Heart left ventricle (tissue), 16 donors: ENCODE measurements at regions not wholly inside any gene's neighbourhood (a gene's known extent, or its start where the extent isn't known, plus 50 kb on each side); places are given as distances from the start of the nearest gene placed in this dataset.

Experiments
- ATAC-seq, 4 donors: fragments of 200-7000 bp; cut with Tn5 transposase; one replicate each; pipeline ENCODE4 v1.9.1; 2020 to 2022; ENCODE audit warnings: moderate library complexity in 4 of 4, mild to moderate bottlenecking in 3 of 4, moderate number of reproducible peaks in 1 of 4
- DNase-seq, 5 donors: peaks; one replicate each; pipeline ENCODE4 v3.0.0-alpha.2; 2020
- H3K27ac ChIP-seq, 12 donors: fragments of 200-600 bp; sonication (generic) in 4 of 12; one replicate each; pipeline versions ENCODE4 v1.5.0 to v1.8.0; 2016 to 2022; ENCODE audit warnings: mild to moderate bottlenecking in 2 of 12
- H3K27me3 ChIP-seq, 9 donors: fragments of 200-600 bp; sonication (generic) in 2 of 9; one replicate each; pipeline versions ENCODE4 v1.5.1 to v1.8.0; 2016 to 2022; ENCODE audit warnings: mild to moderate bottlenecking in 3 of 9
- H3K36me3 ChIP-seq, 9 donors: fragments of 200-600 bp; sonication (generic) in 2 of 9; one replicate each; pipeline versions ENCODE4 v1.5.0 to v1.8.0; 2018 to 2022; ENCODE audit warnings: mild to moderate bottlenecking in 2 of 9
- H3K4me1 ChIP-seq, 12 donors: fragments of 200-600 bp; sonication (generic) in 4 of 12; one replicate each; pipeline versions ENCODE4 v1.5.0 to v1.8.0; 2016 to 2022; ENCODE audit warnings: mild to moderate bottlenecking in 3 of 12
- H3K4me3 ChIP-seq, 12 donors: fragments of 200-600 bp; sonication (generic) in 4 of 12; one replicate each; pipeline versions ENCODE4 v1.5.0 to v1.8.0; 2017 to 2022; ENCODE audit warnings: mild to moderate bottlenecking in 9 of 12, moderate library complexity in 4 of 12
- H3K9me3 ChIP-seq, 12 donors: fragments of 200-600 bp; sonication (generic) in 4 of 12; one replicate each; pipeline versions ENCODE4 v1.5.0 to v1.8.0; 2016 to 2022; ENCODE audit warnings: mild to moderate bottlenecking in 1 of 12
- POLR2A ChIP-seq, 2 donors: fragments of 450-650 bp; IDR thresholded peaks; one replicate each; pipeline ENCODE4 v1.6.1; 2017; ENCODE audit warnings: antibody characterized with exemption in 2 of 2, mild to moderate bottlenecking in 2 of 2, moderate library complexity in 2 of 2
- WGBS, 4 donors: extraction: QIAGEN DNeasy Blood & Tissue Kit in 2 of 4; methylation state at CpG; one replicate each; pipeline versions ENCODE4 v1.1.5 to v1.1.7; 2013 to 2018; 5-methylcytosine and 5-hydroxymethylcytosine counted together
- intact Hi-C, 10 donors: fragments of 100-400 bp; cut with DNase I; formaldehyde crosslinking; loops; one replicate each; pipeline versions ENCODE4 v1.11.1 to v1.14.2; 2022
- TF ChIP-seq, protein P1 (sequence below), 12 donors: fragments of 200-600 bp; sonication (generic) in 4 of 12; IDR thresholded peaks; one replicate each; pipeline versions ENCODE4 v1.5.0 to v1.8.0; 2018 to 2022; ENCODE audit warnings: antibody characterized with exemption in 12 of 12, mild to moderate bottlenecking in 5 of 12
- donor health status: ischemic (EF 13 %, LVEDD 7.1; RV severe dilation, severe dysfunction).
- donor health status: healthy with polysubstance abuse.
- donor health status: DM: no; HTN: yes; CAD: no.
- donor health status: DM: no; HTN: no; CAD: no.
- donor health status: ischemic (EF 25% LVEDD 6.9; RV normal size, moderate dysfunction).
- donor health status: ischemic (EF 25% LVEDD 5.7; RV mildly dilated, moderate dysfunction).
- donor health status: healthy.
- donor health status: DM: yes; HTN: yes; CAD: no.
- donor health status: ischemic (EF 35%, LVEDD 5.7; RV mildly dilated, moderate dysfunction).
- donor health status: nonischemic (EF 11% LVEDD 7.7; RV severe dilation, severe dysfunction).
- donor health status: DM: yes; HTN: yes; CAD: no.
- donor health status: PGD.
- donor health status: ischemic (EF 29% LVEDD 5.4; RV normal size, mild dysfunction).
- donor health status: nonischemic (EF 23%, LVEDD 6.1; RV moderate dilation, normal function).

DNA sequence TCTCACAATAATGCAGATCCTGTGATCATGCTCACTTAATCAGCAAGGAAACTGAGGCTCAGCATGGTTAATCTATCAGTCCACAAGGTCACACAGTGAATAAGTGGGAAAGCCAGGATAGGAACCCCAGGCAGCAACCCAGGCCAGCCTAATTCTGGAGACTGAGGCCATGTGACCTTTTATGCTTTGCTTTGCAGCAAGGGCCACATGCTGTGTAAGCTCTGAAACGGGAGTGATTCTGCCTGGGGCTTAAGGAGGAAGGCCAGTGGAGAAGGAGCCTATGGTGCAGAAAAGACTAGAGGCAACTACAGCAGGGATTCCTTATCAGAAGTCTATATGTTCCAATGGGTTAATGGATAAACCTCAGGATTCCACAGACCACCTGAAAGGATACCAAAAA is 157.6 kb upstream of the PPP2R3A start:
- no peak for DNase-seq
- TF ChIP-seq POLR2A (IDR thresholded peaks at IDR 0.05): no peak
- TF ChIP-seq, protein P1, sequence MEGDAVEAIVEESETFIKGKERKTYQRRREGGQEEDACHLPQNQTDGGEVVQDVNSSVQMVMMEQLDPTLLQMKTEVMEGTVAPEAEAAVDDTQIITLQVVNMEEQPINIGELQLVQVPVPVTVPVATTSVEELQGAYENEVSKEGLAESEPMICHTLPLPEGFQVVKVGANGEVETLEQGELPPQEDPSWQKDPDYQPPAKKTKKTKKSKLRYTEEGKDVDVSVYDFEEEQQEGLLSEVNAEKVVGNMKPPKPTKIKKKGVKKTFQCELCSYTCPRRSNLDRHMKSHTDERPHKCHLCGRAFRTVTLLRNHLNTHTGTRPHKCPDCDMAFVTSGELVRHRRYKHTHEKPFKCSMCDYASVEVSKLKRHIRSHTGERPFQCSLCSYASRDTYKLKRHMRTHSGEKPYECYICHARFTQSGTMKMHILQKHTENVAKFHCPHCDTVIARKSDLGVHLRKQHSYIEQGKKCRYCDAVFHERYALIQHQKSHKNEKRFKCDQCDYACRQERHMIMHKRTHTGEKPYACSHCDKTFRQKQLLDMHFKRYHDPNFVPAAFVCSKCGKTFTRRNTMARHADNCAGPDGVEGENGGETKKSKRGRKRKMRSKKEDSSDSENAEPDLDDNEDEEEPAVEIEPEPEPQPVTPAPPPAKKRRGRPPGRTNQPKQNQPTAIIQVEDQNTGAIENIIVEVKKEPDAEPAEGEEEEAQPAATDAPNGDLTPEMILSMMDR (IDR thresholded peaks at IDR 0.05): no peak
- Histone ChIP-seq H3K4me3 (no peak overlapping the region), H3K27ac (no peak overlapping the region), H3K4me1 (no peaks in the 10 kb centered on the region), H3K36me3 (no peaks in the 10 kb centered on the region), H3K27me3 (peaks cover 0 to 27% (median 0%) of the 10 kb centered on the region in 9 donors), H3K9me3 (no peaks in the 10 kb centered on the region)
- no peak for ATAC-seq
- WGBS, 4 donors: 6 to 7% (median 7%) methylated on average over 1 of the region's 1 CpG
- intact Hi-C loops: no loop called here

DNA sequence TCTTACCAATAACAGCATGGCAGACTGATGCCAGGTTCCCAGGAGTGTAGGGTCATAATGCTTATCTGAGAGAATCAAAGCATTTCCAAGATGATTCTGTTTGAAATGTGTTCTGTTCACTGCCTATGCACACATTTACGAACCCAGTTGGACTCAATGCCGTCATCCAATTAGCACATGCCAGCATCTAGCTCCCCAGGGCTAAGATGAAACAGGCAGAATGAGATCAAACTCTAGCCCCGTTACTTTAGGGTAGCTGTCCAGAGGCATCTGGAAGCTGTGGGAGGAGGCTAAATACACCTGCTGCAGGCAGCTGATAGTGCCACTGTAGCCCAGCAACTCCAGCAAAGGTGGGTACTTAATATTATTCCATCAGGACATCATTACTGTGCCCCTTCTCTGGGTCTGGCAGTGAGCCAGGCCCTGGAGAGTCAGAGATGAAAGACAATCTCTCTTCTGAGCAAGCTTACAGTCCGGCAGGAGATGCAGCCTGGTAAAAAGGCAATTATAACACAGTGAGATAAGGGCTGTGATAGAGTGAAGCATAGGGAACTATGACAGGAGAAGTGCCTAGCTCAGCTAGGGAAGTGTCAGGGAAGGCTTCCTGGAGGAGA is 156.4 kb upstream of the PPP2R3A start:
- no peaks in the 10 kb centered on the region for H3K4me1 ChIP-seq
- no peak overlapping the region for H3K4me3 ChIP-seq
- H3K27me3 ChIP-seq: peaks cover 0 to 27% (median 0%) of the 10 kb centered on the region in 9 donors
- no peaks in the 10 kb centered on the region for H3K9me3 ChIP-seq
- DNase-seq (no peak), ATAC-seq (no peak)
- intact Hi-C loops: no loop called here
- no peaks in the 10 kb centered on the region for H3K36me3 ChIP-seq
- TF ChIP-seq, protein P1 (IDR thresholded peaks at IDR 0.05): no peak
- no peak for TF ChIP-seq POLR2A (IDR thresholded peaks at IDR 0.05)
- H3K27ac ChIP-seq: no peak overlapping the region
- WGBS, 4 donors: 40 to 52% (median 46%) methylated on average over 3 to 4 of the region's 4 CpGs

DNA sequence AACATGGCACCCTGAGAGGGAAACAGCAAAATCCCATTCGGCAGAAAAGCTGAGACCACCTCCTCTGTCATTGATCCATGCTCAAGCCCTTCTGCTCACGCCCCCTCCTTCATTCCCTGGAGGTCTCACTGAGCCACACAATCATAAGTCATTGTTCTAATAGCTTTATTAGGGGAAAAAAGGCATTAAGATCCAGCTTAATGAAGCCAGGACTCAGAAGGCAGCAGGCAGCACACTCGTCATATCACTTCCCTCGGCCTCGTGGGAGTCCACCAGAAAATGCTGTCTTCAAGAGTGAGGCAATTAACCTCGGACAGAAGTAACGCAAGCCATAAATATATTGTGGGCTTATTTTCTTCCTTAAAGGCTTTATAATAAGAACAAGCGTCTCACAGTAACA is 153.9 kb upstream of the PPP2R3A start:
- 71 to 80% (median 76%) methylated on average over 8 of the region's 8 CpGs for WGBS, 4 donors
- Histone ChIP-seq H3K27me3 (peaks cover 0 to 44% (median 4%) of the 10 kb centered on the region in 9 donors), H3K4me3 (no peak overlapping the region), H3K36me3 (no peaks in the 10 kb centered on the region), H3K4me1 (no peaks in the 10 kb centered on the region), H3K27ac (no peak overlapping the region), H3K9me3 (no peaks in the 10 kb centered on the region)
- ATAC-seq (no peak), DNase-seq (no peak)
- no peak for TF ChIP-seq POLR2A (IDR thresholded peaks at IDR 0.05)
- TF ChIP-seq, protein P1 (IDR thresholded peaks at IDR 0.05): no peak
- intact Hi-C loops: no loop called here

DNA sequence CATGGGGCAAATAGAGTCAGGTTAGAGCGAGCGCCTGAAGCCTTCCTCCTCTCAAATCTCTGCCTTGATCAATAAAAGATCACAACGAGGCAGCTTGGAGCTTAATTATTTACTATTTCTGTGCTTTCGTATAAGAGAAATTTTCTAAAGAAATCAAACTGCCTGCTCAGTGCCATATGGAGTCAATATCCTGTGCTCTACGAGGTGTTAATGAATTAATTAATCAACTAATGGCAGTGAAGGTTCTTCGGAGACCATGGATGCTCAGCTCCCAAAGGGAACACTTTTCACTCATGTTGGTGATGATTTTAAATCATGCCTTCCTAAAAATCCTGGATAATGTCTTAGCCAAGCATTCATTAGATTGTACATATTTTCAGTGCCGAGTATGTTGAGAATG is 153.5 kb upstream of the PPP2R3A start:
- intact Hi-C loops: no loop called here
- Histone ChIP-seq H3K9me3 (no peaks in the 10 kb centered on the region), H3K4me1 (no peaks in the 10 kb centered on the region), H3K27me3 (peaks cover 0 to 47% (median 4%) of the 10 kb centered on the region in 9 donors), H3K36me3 (no peaks in the 10 kb centered on the region), H3K4me3 (no peak overlapping the region), H3K27ac (no peak overlapping the region)
- no peak for TF ChIP-seq POLR2A (IDR thresholded peaks at IDR 0.05)
- TF ChIP-seq, protein P1 (IDR thresholded peaks at IDR 0.05): no peak
- 76 to 81% (median 78%) methylated on average over 7 of the region's 7 CpGs for WGBS, 4 donors
- no peak for ATAC-seq
- no peak for DNase-seq
